DMS79 (cell line): ENCODE measurements at regions not wholly inside any gene's neighbourhood (a gene's known extent, or its start where the extent isn't known, plus 50 kb on each side); places are given as distances from the start of the nearest gene placed in this dataset.
"Not testable (repeated sequence)": the region's sequence is repeated elsewhere in the genome, so short reads cannot be mapped to it uniquely, and the experiment has no call there.

Source experiments
- DNase-seq: peaks from one replicate; lab custom pipeline; 2025; lab: John Stamatoyannopoulos, UW

- no peak for DNase-seq
These were observed 1960.2 kb downstream of the SUCLG1 start for GRCh38 chr2:82498777-82499443.

- DNase-seq = no peak
These were observed 1964.3 kb downstream of the SUCLG1 start for GRCh38 chr2:82494739-82495138.

- no peak for DNase-seq
These were observed 1967.5 kb downstream of the SUCLG1 start for GRCh38 chr2:82491591-82491990.

GRCh38 chr2:82487354-82487753 is 1971.7 kb downstream of the SUCLG1 start:
- DNase-seq = no peak

- no peak for DNase-seq
These were observed 1973.4 kb downstream of the SUCLG1 start for GRCh38 chr2:82485701-82486100.

- no peak for DNase-seq
These were observed 1977.9 kb downstream of the SUCLG1 start for GRCh38 chr2:82481207-82481606.

GRCh38 chr2:82478641-82479040 is 1980.4 kb downstream of the SUCLG1 start:
- no peak for DNase-seq

GRCh38 chr2:82476094-82476493 is 1983.0 kb downstream of the SUCLG1 start:
- no peak for DNase-seq

GRCh38 chr2:82428251-82428650 is 2030.8 kb downstream of the SUCLG1 start:
- DNase-seq = no peak

- no peak for DNase-seq
These were observed 2047.1 kb downstream of the SUCLG1 start for GRCh38 chr2:82412021-82412420.

GRCh38 chr2:82411071-82411470 is 2048.0 kb downstream of the SUCLG1 start:
- DNase-seq = no peak

- no peak for DNase-seq
These were observed 2063.5 kb downstream of the SUCLG1 start for GRCh38 chr2:82395531-82395930.

- DNase-seq = no peak
These were observed 2067.7 kb downstream of the SUCLG1 start for GRCh38 chr2:82391386-82391785.

- no peak for DNase-seq
These were observed 2051.1 kb upstream of the LRRTM1 start for GRCh38 chr2:82355622-82356021.

GRCh38 chr2:82345910-82346309 is 2041.4 kb upstream of the LRRTM1 start:
- DNase-seq = no peak

- no peak for DNase-seq
These were observed 2040.1 kb upstream of the LRRTM1 start for GRCh38 chr2:82344670-82345069.

GRCh38 chr2:82342356-82342755 is 2037.8 kb upstream of the LRRTM1 start:
- no peak for DNase-seq

GRCh38 chr2:82340578-82341053 is 2036.1 kb upstream of the LRRTM1 start:
- no peak for DNase-seq

GRCh38 chr2:82339805-82340204 is 2035.3 kb upstream of the LRRTM1 start:
- no peak for DNase-seq

GRCh38 chr2:82333697-82334096 is 2029.1 kb upstream of the LRRTM1 start:
- no peak for DNase-seq

GRCh38 chr2:82330155-82330554 is 2025.6 kb upstream of the LRRTM1 start:
- no peak for DNase-seq

GRCh38 chr2:82326180-82326767 is 2021.7 kb upstream of the LRRTM1 start:
- DNase-seq = not testable (repeated sequence)

- DNase-seq = no peak
These were observed 2015.7 kb upstream of the LRRTM1 start for GRCh38 chr2:82320296-82320695.

- no peak for DNase-seq
These were observed 2012.5 kb upstream of the LRRTM1 start for GRCh38 chr2:82317012-82317411.
